Large intestine (tissue), 3 donors: ENCODE measurements at regions not wholly inside any gene's neighbourhood (a gene's known extent, or its start where the extent isn't known, plus 50 kb on each side); places are given as distances from the start of the nearest gene placed in this dataset.
"Not testable (repeated sequence)": the region's sequence is repeated elsewhere in the genome, so short reads cannot be mapped to it uniquely, and the experiment has no call there.

Experiments used
- DNase-seq, 2 donors: peaks; one replicate each; pipeline versions ENCODE4 v3.0.0 to v3.0.0-alpha.2; 2013
- H3K27ac ChIP-seq: one replicate; pipeline ENCODE4 v1.5.1; 2013; ENCODE audit warnings: low read length
- H3K27me3 ChIP-seq: 2 replicates; pipeline ENCODE4 v1.6.1; 2013; ENCODE audit warnings: low read length; ENCODE audit not compliant: control insufficient read depth, insufficient read depth
- H3K36me3 ChIP-seq: 2 replicates; pipeline ENCODE4 v1.6.1; 2013; ENCODE audit warnings: low read length; ENCODE audit not compliant: control insufficient read depth, insufficient read depth
- H3K4me1 ChIP-seq: one replicate; pipeline ENCODE4 v1.6.1; 2013; ENCODE audit warnings: low read length; ENCODE audit not compliant: control insufficient read depth, insufficient read depth
- H3K4me3 ChIP-seq: one replicate; pipeline ENCODE4 v1.5.1; 2013; ENCODE audit warnings: low read length
- H3K9me3 ChIP-seq: one replicate; pipeline ENCODE4 v1.6.1; 2013; ENCODE audit warnings: mild to moderate bottlenecking, low read depth, low read length, moderate library complexity; ENCODE audit not compliant: control insufficient read depth
- WGBS: methylation state at CpG from one replicate; pipeline ENCODE4 v1.1.5; 2013; ENCODE audit warnings: low lambda C conversion rate; ENCODE audit not compliant: insufficient coverage; 5-methylcytosine and 5-hydroxymethylcytosine counted together

GRCh38 chr20:55135923-55136322 lies 660.5 kb downstream of the DOK5 start:
- Histone ChIP-seq H3K4me1 (no peaks in the 10 kb centered on the region), H3K36me3 (no peaks in the 10 kb centered on the region), H3K9me3 (no peaks in the 10 kb centered on the region), H3K4me3 (no peak overlapping the region), H3K27me3 (no peaks in the 10 kb centered on the region), H3K27ac (no peak overlapping the region)
- whole genome bisulfite sequencing, result no CpG with 5 or more reads among the region's 3 CpGs
- no peak for DNase-seq

GRCh38 chr20:55132523-55132922 lies 657.1 kb downstream of the DOK5 start:
- no peak for DNase-seq
- no peak overlapping the region for H3K4me3 ChIP-seq
- no peak overlapping the region for H3K27ac ChIP-seq
- 97% methylated on average over 4 of the region's 7 CpGs for WGBS
- no peaks in the 10 kb centered on the region for H3K4me1 ChIP-seq
- H3K36me3 ChIP-seq, result no peaks in the 10 kb centered on the region
- H3K9me3 ChIP-seq, result no peaks in the 10 kb centered on the region
- no peaks in the 10 kb centered on the region for H3K27me3 ChIP-seq

DNA sequence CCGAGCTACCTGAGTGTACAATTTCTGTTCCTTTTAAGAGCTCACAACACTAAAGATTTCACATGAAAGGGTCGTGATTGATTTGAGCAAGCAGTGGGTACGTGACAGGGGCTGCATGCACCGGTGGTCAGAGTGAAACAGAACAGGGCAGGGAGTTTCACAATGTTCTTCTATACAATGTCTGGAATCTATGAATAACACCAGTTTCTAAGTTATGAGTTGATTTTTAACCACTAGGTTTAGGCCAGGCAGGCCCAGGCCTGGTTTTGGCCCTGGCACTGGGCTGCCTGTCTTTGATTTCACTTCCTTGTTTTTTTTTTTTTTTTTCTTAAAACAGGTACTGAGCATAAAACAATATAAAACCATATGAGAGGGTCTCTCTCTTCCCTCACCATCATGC lies 642.2 kb downstream of the DOK5 start:
- H3K36me3 ChIP-seq, DNase-seq, H3K4me3 ChIP-seq, H3K27me3 ChIP-seq, H3K4me1 ChIP-seq, H3K27ac ChIP-seq, H3K9me3 ChIP-seq: not testable (repeated sequence)
- WGBS, result no CpG with 5 or more reads among the region's 4 CpGs

- H3K36me3 ChIP-seq, result no peaks in the 10 kb centered on the region
- H3K9me3 ChIP-seq, result no peaks in the 10 kb centered on the region
- DNase-seq, result no peak
- H3K4me3 ChIP-seq, result no peak overlapping the region
- no peaks in the 10 kb centered on the region for H3K27me3 ChIP-seq
- H3K4me1 ChIP-seq, result no peaks in the 10 kb centered on the region
- no CpG with 5 or more reads among the region's 4 CpGs for WGBS
- H3K27ac ChIP-seq, result no peak overlapping the region
Observed at GRCh38 chr20:55116598-55116997, 641.2 kb downstream of the DOK5 start.

- H3K9me3 ChIP-seq, result peaks cover 6% of the 10 kb centered on the region
- no peaks in the 10 kb centered on the region for H3K27me3 ChIP-seq
- no peak overlapping the region for H3K27ac ChIP-seq
- no peak overlapping the region for H3K4me3 ChIP-seq
- no peaks in the 10 kb centered on the region for H3K4me1 ChIP-seq
- no peaks in the 10 kb centered on the region for H3K36me3 ChIP-seq
- DNase-seq, result no peak
- WGBS, result no CpG with 5 or more reads among the region's 2 CpGs
Observed at GRCh38 chr20:55103188-55103587, 627.8 kb downstream of the DOK5 start.

DNA sequence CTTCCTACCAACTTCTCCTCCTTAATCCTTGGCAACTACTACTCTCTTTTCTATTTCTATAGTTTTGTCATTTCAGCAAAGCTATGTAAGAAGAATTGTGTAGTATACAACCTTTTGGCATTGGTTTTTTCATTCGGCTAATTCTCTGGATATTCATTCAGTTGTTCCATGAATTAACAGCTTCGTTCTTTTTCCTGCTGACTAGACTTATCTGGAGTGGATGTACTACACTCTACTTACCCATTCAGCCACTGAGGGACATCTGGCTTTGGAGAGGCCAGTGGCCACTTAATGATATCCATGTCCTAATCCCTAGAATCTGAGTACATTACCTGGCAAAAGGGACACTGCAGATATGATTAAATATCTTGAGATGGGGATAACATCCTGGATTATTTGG lies 623.9 kb downstream of the DOK5 start:
- Histone ChIP-seq H3K27ac (no peak overlapping the region), H3K4me3 (no peak overlapping the region), H3K27me3 (no peaks in the 10 kb centered on the region), H3K36me3 (no peaks in the 10 kb centered on the region), H3K9me3 (no peaks in the 10 kb centered on the region), H3K4me1 (no peaks in the 10 kb centered on the region)
- no CpG with 5 or more reads among the region's 2 CpGs for WGBS
- DNase-seq, result no peak

DNA sequence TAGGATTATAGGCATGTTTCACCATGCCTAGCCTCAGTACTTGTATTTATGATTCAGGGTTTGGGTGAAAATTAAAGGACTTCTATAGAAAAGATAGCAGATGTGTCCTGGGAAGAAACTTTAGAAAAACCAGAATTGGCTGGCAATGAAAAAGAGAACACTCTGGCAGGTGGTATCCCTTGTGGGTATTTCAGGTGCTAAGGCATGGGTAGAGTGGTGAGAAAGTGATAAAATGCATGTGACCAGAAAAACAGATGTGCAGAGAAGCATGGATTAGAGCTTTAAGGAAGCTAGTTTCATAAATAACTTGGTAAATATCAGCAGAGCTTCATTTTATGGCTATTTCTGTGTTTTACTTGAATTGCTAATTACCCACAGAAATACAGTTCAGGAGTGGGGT lies 622.2 kb downstream of the DOK5 start:
- no peak overlapping the region for H3K4me3 ChIP-seq
- H3K27ac ChIP-seq, result no peak overlapping the region
- no peaks in the 10 kb centered on the region for H3K36me3 ChIP-seq
- H3K9me3 ChIP-seq, result no peaks in the 10 kb centered on the region
- no peaks in the 10 kb centered on the region for H3K27me3 ChIP-seq
- no peaks in the 10 kb centered on the region for H3K4me1 ChIP-seq
- no peak for DNase-seq

GRCh38 chr20:55095745-55096400 lies 620.5 kb downstream of the DOK5 start:
- Histone ChIP-seq H3K36me3 (no peaks in the 10 kb centered on the region), H3K9me3 (no peaks in the 10 kb centered on the region), H3K4me3 (no peak overlapping the region), H3K27ac (no peak overlapping the region), H3K27me3 (no peaks in the 10 kb centered on the region), H3K4me1 (no peaks in the 10 kb centered on the region)
- no CpG with 5 or more reads among the region's 4 CpGs for WGBS
- no peak for DNase-seq

DNA sequence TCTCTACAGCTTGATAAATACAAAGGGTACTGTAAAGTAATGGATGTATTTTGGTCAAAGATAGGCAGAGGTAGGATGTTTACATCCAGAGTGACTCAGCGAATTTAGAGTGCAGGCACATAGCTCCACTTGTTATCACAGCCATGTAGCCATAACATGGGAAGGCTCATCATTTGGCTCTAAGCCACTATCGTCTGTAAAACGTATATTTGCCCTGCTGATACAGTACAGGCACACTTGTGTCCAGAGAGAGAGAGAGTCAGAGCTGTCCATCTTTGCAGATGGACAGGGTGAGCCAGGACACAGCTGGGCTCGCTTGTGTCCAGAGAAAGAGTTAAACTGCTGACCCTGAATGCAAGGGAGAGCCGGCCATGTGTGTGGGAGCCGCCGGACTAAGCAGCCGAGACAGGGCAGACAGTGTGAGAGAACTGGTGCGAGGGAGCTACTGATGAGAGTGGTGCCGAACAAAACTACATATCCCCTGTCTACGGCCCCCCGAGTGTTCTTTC lies 619.0 kb downstream of the DOK5 start:
- no peaks in the 10 kb centered on the region for H3K36me3 ChIP-seq
- H3K4me3 ChIP-seq, result no peak overlapping the region
- no peaks in the 10 kb centered on the region for H3K4me1 ChIP-seq
- no peaks in the 10 kb centered on the region for H3K9me3 ChIP-seq
- no CpG with 5 or more reads among the region's 12 CpGs for WGBS
- DNase-seq, result no peak
- no peak overlapping the region for H3K27ac ChIP-seq
- H3K27me3 ChIP-seq, result no peaks in the 10 kb centered on the region

DNA sequence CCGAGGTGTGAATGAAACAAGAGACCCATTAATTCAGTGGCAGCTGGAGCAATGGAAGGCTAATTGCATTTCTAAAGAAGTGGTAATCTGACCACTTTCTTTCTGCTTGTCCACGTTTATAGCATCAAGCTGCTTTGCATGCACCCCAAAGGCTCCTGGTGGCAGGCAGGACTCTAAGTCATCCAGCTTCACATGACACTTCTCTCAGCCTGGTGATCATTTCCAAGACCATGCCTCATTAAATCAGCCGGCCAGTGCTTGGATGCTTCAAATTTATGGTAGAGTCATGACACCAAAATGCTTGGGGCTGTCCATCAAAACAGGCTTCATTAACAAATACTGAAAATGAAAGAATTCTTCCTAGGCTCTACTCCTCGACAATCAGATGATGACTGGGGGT lies 614.9 kb downstream of the DOK5 start:
- no peak overlapping the region for H3K27ac ChIP-seq

GRCh38 chr20:55086421-55086820 lies 611.0 kb downstream of the DOK5 start:
- WGBS, result no CpG with 5 or more reads among the region's 1 CpG
- H3K27me3 ChIP-seq, result no peaks in the 10 kb centered on the region
- DNase-seq, result no peak
- no peaks in the 10 kb centered on the region for H3K4me1 ChIP-seq
- H3K27ac ChIP-seq, result no peak overlapping the region
- H3K36me3 ChIP-seq, result no peaks in the 10 kb centered on the region
- no peaks in the 10 kb centered on the region for H3K9me3 ChIP-seq
- no peak overlapping the region for H3K4me3 ChIP-seq

More for the DNA sequence above, 614.9 kb downstream of the DOK5 start:
- Histone ChIP-seq H3K27me3 (no peaks in the 10 kb centered on the region), H3K4me3 (no peak overlapping the region), H3K4me1 (no peaks in the 10 kb centered on the region), H3K36me3 (no peaks in the 10 kb centered on the region), H3K9me3 (no peaks in the 10 kb centered on the region)
- WGBS, result 100% methylated on average over 1 of the region's 4 CpGs
- DNase-seq, result no peak
